Gastrocnemius medialis (tissue), 4 donors: ENCODE measurements at regions not wholly inside any gene's neighbourhood (a gene's known extent, or its start where the extent isn't known, plus 50 kb on each side); places are given as distances from the start of the nearest gene placed in this dataset.

ENCODE experiments used
- ATAC-seq, 2 donors: fragments of 150-250 bp; one replicate each; pipeline ENCODE4 v1.9.1; 2016
- DNase-seq, 2 donors: peaks; one replicate each; pipeline ENCODE4 v3.0.0-alpha.2; 2019
- H3K27ac ChIP-seq, 4 donors: fragments of 200-600 bp; sonication (generic); 1 replicate in 1 of 4; 2 replicates in 3 of 4; pipeline ENCODE4 v1.5.1; 2016 to 2018; ENCODE audit warnings: mild to moderate bottlenecking in 2 of 4, moderate library complexity in 1 of 4
- H3K27me3 ChIP-seq, 3 donors: fragments of 200-600 bp; sonication (generic) in 2 of 3; 1 replicate in 1 of 3; 2 replicates in 2 of 3; pipeline versions ENCODE4 v1.5.1 to v1.6.0; 2016 to 2019; ENCODE audit warnings: mild to moderate bottlenecking in 1 of 3, moderate library complexity in 1 of 3
- H3K36me3 ChIP-seq, 2 donors: fragments of 200-600 bp; sonication (generic) in 1 of 2; one replicate each; pipeline ENCODE4 v1.5.1; 2017 to 2018
- H3K4me1 ChIP-seq, 2 donors: fragments of 200-600 bp; sonication (generic) in 1 of 2; one replicate each; pipeline ENCODE4 v1.5.1; 2016 to 2017; ENCODE audit warnings: mild to moderate bottlenecking in 2 of 2
- H3K4me3 ChIP-seq, 4 donors: fragments of 200-600 bp; sonication (generic) in 3 of 4; 1 replicate in 1 of 4; 2 replicates in 3 of 4; pipeline ENCODE4 v1.5.1; 2016 to 2019; ENCODE audit warnings: mild to moderate bottlenecking in 2 of 4
- H3K9me3 ChIP-seq, 3 donors: fragments of 200-600 bp; sonication (generic) in 2 of 3; 1 replicate in 1 of 3; 2 replicates in 2 of 3; pipeline ENCODE4 v1.5.1; 2016 to 2019
- CTCF ChIP-seq, 5 experiments: fragments of 450-650 bp in 3 of 5; fragments of 200-600 bp in 2 of 5; sonication (generic) in 2 of 5; IDR thresholded peaks in 4 of 5; conservative IDR thresholded peaks in 1 of 5; 1 replicate in 4 of 5; 2 replicates in 1 of 5; pipeline ENCODE4 v1.5.1; 2016 to 2019; ENCODE audit warnings: antibody characterized with exemption in 5 of 5, mild to moderate bottlenecking in 3 of 5, moderate library complexity in 3 of 5
- POLR2A ChIP-seq, 2 donors: fragments of 450-650 bp; IDR thresholded peaks; one replicate each; pipeline ENCODE4 v1.6.1; 2017; ENCODE audit warnings: antibody characterized with exemption in 2 of 2, mild to moderate bottlenecking in 2 of 2, moderate library complexity in 2 of 2
- in situ Hi-C, 4 donors: fragments of 200-750 bp; cut with MboI; loops; one replicate each; pipeline versions ENCODE4 v1.15.0 to v1.8.0; 2017; ENCODE audit warnings: low sequenced_read_pairs in 4 of 4
- intact Hi-C: fragments of 100-400 bp; cut with DNase I; formaldehyde crosslinking; loops from one replicate; pipeline ENCODE4 v1.15.1; 2023; ENCODE audit warnings: low total_unique reads

- Histone ChIP-seq H3K27ac (peak overlapping the region; percentile 91 to 100 (median 98)), H3K36me3 (no peaks in the 10 kb centered on the region), H3K4me1 (peaks cover 49 to 81% of the 10 kb centered on the region in 2 donors), H3K27me3 (no peaks in the 10 kb centered on the region), H3K9me3 (no peaks in the 10 kb centered on the region), H3K4me3 (peak overlapping the region; percentile 50 to 81 (median 70))
- no peak for TF ChIP-seq CTCF (IDR thresholded peaks at IDR 0.05 in 4 of 5, conservative IDR thresholded peaks at IDR 0.05 in 1 of 5)
- peak in 1 of 2 donors; percentile 6 for TF ChIP-seq POLR2A (IDR thresholded peaks at IDR 0.05)
- no peak for ATAC-seq
- in situ Hi-C loops, result no loop called here
- intact Hi-C loops, result loop anchor here (2.0 kb wide), 2 partner anchors 15 to 51 kb away; no protein-coding TSS in a partner anchor
- peak in 1 of 2 donors; percentile 52 for DNase-seq
Observed at GRCh38 chr20:62551407-62552323, 75.9 kb upstream of the GATA5 start.

- TF ChIP-seq CTCF (IDR thresholded peaks at IDR 0.05 in 4 of 5, conservative IDR thresholded peaks at IDR 0.05 in 1 of 5) (no peak), POLR2A (IDR thresholded peaks at IDR 0.05) (no peak)
- intact Hi-C loops, result no loop called here
- in situ Hi-C loops, result no loop called here
- Histone ChIP-seq H3K4me3 (peak overlapping the region in 2 of 4 donors; percentile 68 to 81), H3K36me3 (no peaks in the 10 kb centered on the region), H3K27me3 (no peaks in the 10 kb centered on the region), H3K9me3 (no peaks in the 10 kb centered on the region), H3K27ac (peak overlapping the region; percentile 91 to 100 (median 98)), H3K4me1 (peaks cover 54 to 91% of the 10 kb centered on the region in 2 donors)
- ATAC-seq (no peak), DNase-seq (no peak)
Observed at GRCh38 chr20:62552613-62553012, 76.8 kb upstream of the GATA5 start.

DNA sequence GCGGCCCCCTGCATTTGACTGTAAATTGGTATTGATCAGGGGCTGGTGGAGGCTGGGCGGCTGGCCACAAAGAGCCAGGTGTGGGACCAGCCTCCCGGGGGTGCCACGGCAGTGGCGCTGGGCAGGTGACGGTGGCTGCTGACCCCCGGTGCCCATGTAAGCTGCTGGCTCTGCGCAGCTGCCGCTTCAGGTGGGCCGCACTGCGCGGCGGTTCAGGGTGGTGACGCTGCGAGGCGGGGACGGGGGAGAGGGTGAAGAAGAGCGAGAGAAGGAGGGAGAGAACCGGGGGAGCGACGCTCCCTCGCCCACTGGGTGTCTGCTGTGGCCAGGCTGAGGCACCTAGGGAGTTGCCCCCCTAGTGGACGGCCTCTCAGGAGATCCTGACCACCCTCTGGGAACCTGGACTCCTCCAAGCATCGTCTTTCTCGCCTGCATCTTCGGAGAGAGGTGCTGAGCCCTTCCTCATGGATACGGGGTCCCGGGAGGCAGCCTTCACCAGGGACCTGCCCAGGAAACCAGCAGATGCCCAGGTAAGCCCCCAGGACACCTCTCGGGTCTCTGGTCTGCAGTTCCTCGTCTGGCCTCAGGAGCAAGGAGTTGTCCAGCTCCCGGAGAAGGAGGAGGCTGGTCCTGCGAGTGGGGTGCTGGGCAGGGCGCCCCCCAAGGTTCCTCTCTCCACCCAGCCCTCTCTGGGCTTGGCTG is 77.5 kb upstream of the GATA5 start:
- peak; percentile 10 to 43 for TF ChIP-seq POLR2A (IDR thresholded peaks at IDR 0.05)
- TF ChIP-seq CTCF (IDR thresholded peaks at IDR 0.05 in 4 of 5, conservative IDR thresholded peaks at IDR 0.05 in 1 of 5), result peak in 4 of 5 experiments; percentile 12 to 37 (median 35)
- intact Hi-C loops, result no loop called here
- H3K27me3 ChIP-seq, result no peaks in the 10 kb centered on the region
- peak in 1 of 2 donors; percentile 53 for DNase-seq
- no peaks in the 10 kb centered on the region for H3K36me3 ChIP-seq
- no peak for ATAC-seq
- H3K4me1 ChIP-seq, result peaks cover 58 to 97% of the 10 kb centered on the region in 2 donors
- H3K9me3 ChIP-seq, result no peaks in the 10 kb centered on the region
- H3K4me3 ChIP-seq, result peak overlapping the region in 3 of 4 donors; percentile 23 to 68 (median 38)
- peak overlapping the region; percentile 91 to 100 (median 98) for H3K27ac ChIP-seq
- in situ Hi-C loops, result no loop called here

DNA sequence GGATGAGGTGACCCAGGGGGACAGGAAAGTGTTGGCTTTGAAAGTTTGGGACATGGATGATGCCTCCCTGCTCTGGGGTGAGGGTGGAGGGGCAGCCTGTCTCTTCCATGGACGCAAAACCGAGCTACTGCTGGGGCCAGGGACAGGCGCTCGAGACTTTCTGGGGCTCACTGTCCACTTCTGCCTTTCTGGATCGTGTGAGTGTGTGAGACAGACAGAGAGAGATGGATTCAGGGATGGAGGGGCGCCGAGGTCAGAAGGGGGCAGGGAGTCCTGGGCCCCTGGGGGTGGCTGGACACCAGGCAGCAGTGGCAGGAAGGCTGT is 78.0 kb upstream of the GATA5 start:
- intact Hi-C loops, result no loop called here
- Histone ChIP-seq H3K27me3 (no peaks in the 10 kb centered on the region), H3K4me3 (peak overlapping the region; percentile 21 to 68 (median 30)), H3K4me1 (peaks cover 60 to 97% of the 10 kb centered on the region in 2 donors), H3K36me3 (no peaks in the 10 kb centered on the region), H3K9me3 (no peaks in the 10 kb centered on the region), H3K27ac (peak overlapping the region; percentile 91 to 100 (median 98))
- in situ Hi-C loops, result no loop called here
- DNase-seq, result no peak
- no peak for ATAC-seq
- TF ChIP-seq POLR2A (IDR thresholded peaks at IDR 0.05) (no peak), CTCF (IDR thresholded peaks at IDR 0.05 in 4 of 5, conservative IDR thresholded peaks at IDR 0.05 in 1 of 5) (peak in 1 of 5 experiments; percentile 2)
